Left ventricle myocardium superior (tissue), 1 donor: ENCODE measurements at regions not wholly inside any gene's neighbourhood (a gene's known extent, or its start where the extent isn't known, plus 50 kb on each side); places are given as distances from the start of the nearest gene placed in this dataset.
"Not testable (repeated sequence)": the region's sequence is repeated elsewhere in the genome, so short reads cannot be mapped to it uniquely, and the experiment has no call there.

Experiments used
- ATAC-seq: fragments of 200-7000 bp; cut with Tn5 transposase; one replicate; pipeline ENCODE4 v1.9.1; 2020; ENCODE audit warnings: mild to moderate bottlenecking, moderate library complexity
- DNase-seq: peaks from one replicate; pipeline ENCODE4 v3.0.0-alpha.2; 2020
- intact Hi-C: fragments of 100-400 bp; cut with micrococcal nuclease; formaldehyde crosslinking; loops from one replicate; pipeline ENCODE4 v1.11.0; 2022
- donor health status: DM: no; HTN: yes; CAD: no; lungs with severe emphysema.

GRCh38 chr21:6053145-6053544 is 4468.2 kb upstream of the TPTE start:
- ATAC-seq, intact Hi-C loops, DNase-seq: not testable (repeated sequence)

GRCh38 chr21:6058997-6059396 is 4462.4 kb upstream of the TPTE start:
- peak; percentile 68 for ATAC-seq
- DNase-seq, intact Hi-C loops: not testable (repeated sequence)

- peak; percentile 75 for ATAC-seq
- DNase-seq, intact Hi-C loops: not testable (repeated sequence)
Observed at GRCh38 chr21:6060054-6060681, 4461.2 kb upstream of the TPTE start.

- intact Hi-C loops, DNase-seq: not testable (repeated sequence)
- ATAC-seq: peak; percentile 48
Observed at GRCh38 chr21:6066320-6066985, 4454.9 kb upstream of the TPTE start.

- ATAC-seq: not testable (repeated sequence)
Observed at GRCh38 chr21:6068098-6068831, 4453.1 kb upstream of the TPTE start.

GRCh38 chr21:6070213-6070612 is 4451.2 kb upstream of the TPTE start:
- intact Hi-C loops, DNase-seq, ATAC-seq: not testable (repeated sequence)

More at GRCh38 chr21:6068098-6068831, 4453.1 kb upstream of the TPTE start:
- DNase-seq, intact Hi-C loops: not testable (repeated sequence)

- intact Hi-C loops, DNase-seq, ATAC-seq: not testable (repeated sequence)
Observed at GRCh38 chr21:6072691-6073090, 4448.7 kb upstream of the TPTE start.

GRCh38 chr21:6073993-6074705 is 4447.2 kb upstream of the TPTE start:
- ATAC-seq, DNase-seq, intact Hi-C loops: not testable (repeated sequence)

GRCh38 chr21:6074935-6075334 is 4446.4 kb upstream of the TPTE start:
- DNase-seq, ATAC-seq, intact Hi-C loops: not testable (repeated sequence)

- ATAC-seq, DNase-seq, intact Hi-C loops: not testable (repeated sequence)
Observed at GRCh38 chr21:6075627-6076208, 4445.7 kb upstream of the TPTE start.

- ATAC-seq, DNase-seq, intact Hi-C loops: not testable (repeated sequence)
Observed at GRCh38 chr21:6077358-6077757, 4444.0 kb upstream of the TPTE start.

- DNase-seq, ATAC-seq: not testable (repeated sequence)
Observed at GRCh38 chr21:6078902-6079301, 4442.5 kb upstream of the TPTE start.

GRCh38 chr21:6080941-6081655 is 4440.3 kb upstream of the TPTE start:
- intact Hi-C loops, DNase-seq: not testable (repeated sequence)
- peak; percentile 77 for ATAC-seq

More at GRCh38 chr21:6078902-6079301, 4442.5 kb upstream of the TPTE start:
- intact Hi-C loops: not testable (repeated sequence)

GRCh38 chr21:6082166-6082565 is 4439.2 kb upstream of the TPTE start:
- intact Hi-C loops, ATAC-seq, DNase-seq: not testable (repeated sequence)

GRCh38 chr21:6083574-6084120 is 4437.7 kb upstream of the TPTE start:
- DNase-seq, intact Hi-C loops, ATAC-seq: not testable (repeated sequence)

GRCh38 chr21:6086038-6086437 is 4435.3 kb upstream of the TPTE start:
- DNase-seq, intact Hi-C loops, ATAC-seq: not testable (repeated sequence)

- peak; percentile 40 for ATAC-seq
- intact Hi-C loops, DNase-seq: not testable (repeated sequence)
Observed at GRCh38 chr21:6087579-6088178, 4433.7 kb upstream of the TPTE start.
